22Rv1 (cell line): ENCODE measurements at regions not wholly inside any gene's neighbourhood (a gene's known extent, or its start where the extent isn't known, plus 50 kb on each side); places are given as distances from the start of the nearest gene placed in this dataset.

ENCODE experiments used
- ZFX ChIP-seq: fragments of 450-650 bp; IDR thresholded peaks from 2 replicates; pipeline ENCODE4 v1.6.1; 2017; ENCODE audit warnings: antibody characterized with exemption, borderline replicate concordance
- TF ChIP-seq, protein P1 (sequence below): fragments of 450-650 bp; IDR thresholded peaks from 2 replicates; pipeline ENCODE4 v1.5.1; 2017; ENCODE audit warnings: mild to moderate bottlenecking

GRCh38 chr7:16061630-16062029 is 359.7 kb downstream of the CRPPA start:
- TF ChIP-seq, protein P1, sequence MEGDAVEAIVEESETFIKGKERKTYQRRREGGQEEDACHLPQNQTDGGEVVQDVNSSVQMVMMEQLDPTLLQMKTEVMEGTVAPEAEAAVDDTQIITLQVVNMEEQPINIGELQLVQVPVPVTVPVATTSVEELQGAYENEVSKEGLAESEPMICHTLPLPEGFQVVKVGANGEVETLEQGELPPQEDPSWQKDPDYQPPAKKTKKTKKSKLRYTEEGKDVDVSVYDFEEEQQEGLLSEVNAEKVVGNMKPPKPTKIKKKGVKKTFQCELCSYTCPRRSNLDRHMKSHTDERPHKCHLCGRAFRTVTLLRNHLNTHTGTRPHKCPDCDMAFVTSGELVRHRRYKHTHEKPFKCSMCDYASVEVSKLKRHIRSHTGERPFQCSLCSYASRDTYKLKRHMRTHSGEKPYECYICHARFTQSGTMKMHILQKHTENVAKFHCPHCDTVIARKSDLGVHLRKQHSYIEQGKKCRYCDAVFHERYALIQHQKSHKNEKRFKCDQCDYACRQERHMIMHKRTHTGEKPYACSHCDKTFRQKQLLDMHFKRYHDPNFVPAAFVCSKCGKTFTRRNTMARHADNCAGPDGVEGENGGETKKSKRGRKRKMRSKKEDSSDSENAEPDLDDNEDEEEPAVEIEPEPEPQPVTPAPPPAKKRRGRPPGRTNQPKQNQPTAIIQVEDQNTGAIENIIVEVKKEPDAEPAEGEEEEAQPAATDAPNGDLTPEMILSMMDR = no peak
- no peak for TF ChIP-seq ZFX
